WI38 (cell line): ENCODE measurements at regions not wholly inside any gene's neighbourhood (a gene's known extent, or its start where the extent isn't known, plus 50 kb on each side); places are given as distances from the start of the nearest gene placed in this dataset.
"Not testable (repeated sequence)": the region's sequence is repeated elsewhere in the genome, so short reads cannot be mapped to it uniquely, and the experiment has no call there.

ENCODE experiments used
- H3K4me3 ChIP-seq: 2 replicates; pipeline ENCODE4 v1.5.1; 2011; ENCODE audit warnings: low read depth, mild to moderate bottlenecking, control low read depth, low read length
- CTCF ChIP-seq: IDR thresholded peaks from 2 replicates; pipeline ENCODE4 v1.5.1; 2012; ENCODE audit warnings: low read depth, mild to moderate bottlenecking, control low read depth, low read length

- TF ChIP-seq CTCF = no peak
- no peak overlapping the region for H3K4me3 ChIP-seq
These were observed 50.4 kb upstream of the ARHGEF7 start for GRCh38 chr13:111064661-111065060.

- no peak overlapping the region for H3K4me3 ChIP-seq
- no peak for TF ChIP-seq CTCF
These were observed 52.1 kb upstream of the ARHGEF7 start for GRCh38 chr13:111062966-111063365.

- TF ChIP-seq CTCF = no peak
- no peak overlapping the region for H3K4me3 ChIP-seq
These were observed 52.8 kb upstream of the ARHGEF7 start for GRCh38 chr13:111062305-111062704.

- no peak for TF ChIP-seq CTCF
- H3K4me3 ChIP-seq = no peak overlapping the region
These were observed 53.6 kb upstream of the ARHGEF7 start for GRCh38 chr13:111061358-111062045.

GRCh38 chr13:111060237-111060919 lies 54.7 kb upstream of the ARHGEF7 start:
- no peak for TF ChIP-seq CTCF
- H3K4me3 ChIP-seq = no peak overlapping the region

- TF ChIP-seq CTCF = no peak
- no peak overlapping the region for H3K4me3 ChIP-seq
These were observed 56.2 kb upstream of the ARHGEF7 start for GRCh38 chr13:111058796-111059506.

GRCh38 chr13:111058339-111058738 lies 56.8 kb upstream of the ARHGEF7 start:
- H3K4me3 ChIP-seq = not testable (repeated sequence)

- not testable (repeated sequence) for H3K4me3 ChIP-seq
These were observed 63.3 kb upstream of the ARHGEF7 start for GRCh38 chr13:111051726-111052232.
